ENCODE measurements at regions not wholly inside any gene's neighbourhood (a gene's known extent, or its start where the extent isn't known, plus 50 kb on each side); places are given as distances from the start of the nearest gene placed in this dataset.

DNA sequence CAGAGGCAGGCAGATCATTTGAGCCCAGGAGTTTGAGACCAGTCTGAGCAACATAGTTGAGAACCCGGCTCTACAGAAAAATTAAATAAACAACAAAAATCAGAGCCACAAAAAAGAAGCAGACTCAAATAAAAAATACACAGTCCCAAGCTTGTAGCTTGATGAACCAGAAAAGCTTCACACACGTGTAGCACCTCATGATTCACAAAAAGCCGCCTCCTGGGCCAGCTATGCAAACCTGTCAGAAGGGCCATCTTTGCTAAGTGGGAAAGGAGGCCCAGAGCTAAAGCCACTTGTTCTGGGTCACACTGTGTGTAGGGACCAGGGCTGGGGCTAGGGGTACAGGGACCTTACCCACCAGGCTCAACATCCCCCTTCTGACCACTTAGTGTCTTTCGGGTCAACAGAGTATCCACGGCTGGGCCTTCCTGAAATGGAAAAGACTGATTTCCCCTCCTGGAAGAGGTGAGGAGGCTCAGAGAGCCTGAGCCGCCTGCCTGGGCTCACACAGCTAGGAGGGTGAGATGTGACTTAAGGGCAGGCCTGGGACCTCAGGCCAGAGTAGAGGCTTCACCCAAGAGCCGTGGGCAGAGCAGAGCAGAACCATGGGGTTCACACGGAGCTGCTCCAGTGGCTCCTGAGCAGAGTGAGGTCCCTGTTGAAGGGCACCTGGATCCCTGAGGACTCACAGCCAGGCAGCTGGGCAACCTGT lies 269.6 kb downstream of the PARN start:
- no peak for DNase-seq

DNA sequence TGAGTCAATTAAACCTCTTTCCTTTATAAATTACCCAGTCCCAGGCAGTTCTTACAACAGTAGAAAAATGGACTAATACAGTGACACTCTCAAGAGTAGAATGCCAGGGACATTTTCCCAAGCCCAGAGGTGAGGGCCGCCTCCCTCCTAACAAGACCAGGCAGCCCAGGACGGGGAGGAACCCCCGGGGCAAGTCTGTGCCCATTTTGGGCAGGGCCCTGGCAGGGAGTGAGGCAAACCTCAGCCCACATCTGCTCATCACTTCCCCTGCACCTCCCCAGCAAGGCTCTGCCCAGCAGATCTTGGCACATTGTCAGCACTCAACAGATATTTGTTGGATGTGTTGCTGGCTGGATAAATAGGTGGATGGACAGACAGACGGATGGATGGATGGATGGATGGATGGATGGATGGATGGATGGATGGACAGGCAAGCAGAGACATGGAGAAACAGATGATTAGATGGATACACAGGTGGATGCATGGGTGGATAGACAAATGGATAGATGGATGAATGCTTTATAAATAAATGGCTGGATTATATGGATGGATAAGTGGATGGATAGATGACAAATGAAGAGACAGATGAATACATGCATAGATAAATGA lies 271.3 kb downstream of the PARN start:
- DNase-seq: no peak

DNA sequence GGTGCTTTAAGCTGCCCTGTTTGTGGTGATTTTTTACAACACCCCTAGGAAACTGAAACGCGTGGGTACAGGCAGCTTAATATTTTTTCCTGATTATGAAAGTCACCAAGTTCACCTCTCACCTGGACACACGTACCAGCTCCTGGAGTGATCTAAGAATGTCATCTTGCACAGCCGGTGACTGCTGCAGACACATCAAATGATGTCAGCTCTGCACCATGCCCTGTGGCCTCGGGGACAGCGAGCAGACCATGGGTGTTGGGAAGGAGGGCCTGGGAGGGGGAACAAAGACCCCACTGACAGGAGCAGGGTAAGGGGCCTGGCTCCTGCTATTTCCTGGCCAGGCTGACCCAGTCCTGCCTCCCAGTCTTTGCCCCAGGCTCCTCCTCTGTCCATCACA lies 272.7 kb downstream of the PARN start:
- DNase-seq: no peak

DNA sequence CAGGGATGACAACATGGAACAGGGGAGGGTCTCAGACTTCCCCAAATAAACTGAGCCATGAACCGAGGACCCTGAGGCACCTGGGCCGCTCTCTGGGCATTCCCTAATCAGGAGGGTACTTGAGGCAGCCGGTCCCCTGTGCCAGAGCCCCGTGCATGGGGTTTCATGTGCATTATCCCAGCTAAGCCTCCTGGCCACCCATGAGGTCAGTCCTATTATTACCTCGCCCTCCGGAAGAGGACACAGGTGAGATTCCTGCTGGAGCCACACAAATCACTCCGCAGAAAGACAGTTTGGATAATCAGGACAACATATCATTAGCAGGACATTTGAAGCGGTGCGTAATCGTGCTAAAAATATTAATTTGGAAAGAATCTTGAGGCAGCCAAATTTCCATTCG lies 274.0 kb downstream of the PARN start:
- DNase-seq: no peak

- peak; percentile 26 to 62 for DNase-seq
Observed at GRCh38 chr16:14354561-14355351, 275.3 kb downstream of the PARN start.

DNA sequence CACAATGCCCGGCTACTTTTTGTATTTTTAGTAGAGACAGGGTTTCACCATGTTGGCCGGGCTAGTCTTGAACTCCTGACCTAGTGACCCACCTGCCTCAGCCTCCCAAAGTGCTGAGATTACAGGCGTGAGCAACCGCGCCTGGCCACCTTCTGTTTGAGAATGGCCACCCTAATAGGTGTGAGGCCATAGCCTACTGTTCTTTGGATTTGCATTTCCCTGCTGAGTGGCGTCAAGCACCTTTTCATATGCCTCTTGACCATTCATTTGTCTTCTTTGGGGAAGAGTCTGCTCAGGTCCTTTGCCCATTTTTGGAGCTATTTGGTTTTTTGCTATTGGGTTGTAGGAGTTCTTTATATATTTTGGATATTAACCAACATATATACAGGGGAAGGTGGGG lies 276.7 kb downstream of the PARN start:
- no peak for DNase-seq

GRCh38 chr16:14351647-14352046 lies 278.4 kb downstream of the PARN start:
- no peak for DNase-seq

DNA sequence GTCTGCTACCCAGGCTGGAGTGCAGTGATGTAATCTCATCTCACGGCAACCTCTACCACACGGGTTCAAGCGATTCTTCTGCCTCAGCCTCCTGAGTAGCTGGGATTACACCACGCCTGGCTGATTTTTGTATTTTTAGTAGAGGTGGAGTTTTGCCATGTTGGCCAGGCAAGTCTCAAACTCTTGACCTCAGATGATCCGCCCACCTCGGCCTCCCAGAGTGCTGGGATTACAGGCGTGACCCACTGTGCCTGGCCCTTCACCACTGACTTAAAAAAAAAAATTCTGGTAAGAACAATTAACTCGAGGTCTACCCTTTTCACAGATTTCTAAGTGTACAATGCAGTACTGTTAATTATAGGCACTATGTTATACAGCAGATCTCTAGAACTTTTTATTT lies 279.4 kb downstream of the PARN start:
- no peak for DNase-seq

DNA sequence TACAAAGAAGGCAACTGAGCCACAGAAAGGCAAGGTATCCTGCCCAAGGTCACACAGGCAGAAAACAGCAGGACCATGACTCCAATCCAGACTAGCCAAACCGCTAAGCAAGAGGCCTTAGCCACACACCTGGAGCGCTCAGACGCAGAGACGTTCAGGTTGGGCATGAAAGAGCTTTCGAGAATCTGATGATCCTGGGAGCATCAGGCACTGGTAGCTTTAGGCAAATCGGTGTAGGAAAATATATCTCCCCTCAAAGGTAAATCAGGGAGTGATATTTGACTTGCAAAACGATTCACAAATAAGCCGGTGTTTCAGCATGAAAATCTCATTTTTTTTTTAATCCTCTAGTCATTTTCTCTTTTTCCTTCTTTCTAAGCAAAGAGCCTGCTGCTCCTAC lies 279.0 kb downstream of the MRTFB start:
- no peak for DNase-seq

DNA sequence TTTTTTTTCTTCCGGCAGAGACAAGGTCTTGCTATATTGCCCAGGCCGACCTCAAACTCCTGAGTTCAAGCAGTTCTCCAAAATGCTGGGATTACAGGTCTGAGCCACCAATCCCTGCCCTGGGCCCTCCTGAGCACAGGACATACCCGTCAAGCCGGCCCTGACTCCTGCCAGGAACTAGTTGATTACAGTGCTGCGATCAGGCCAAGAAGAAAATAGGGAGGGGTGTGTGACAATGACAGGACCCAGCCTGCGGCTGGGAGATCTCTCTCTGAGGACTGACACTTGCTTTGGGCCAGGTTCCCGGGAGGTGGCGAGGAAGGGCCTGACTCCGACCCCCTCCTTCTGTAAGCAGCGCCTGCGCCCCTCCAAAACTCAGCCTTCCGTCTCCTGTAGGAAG lies 276.6 kb downstream of the MRTFB start:
- DNase-seq: no peak

- DNase-seq: no peak
Observed at GRCh38 chr16:14346278-14347142, 275.4 kb downstream of the MRTFB start.

DNA sequence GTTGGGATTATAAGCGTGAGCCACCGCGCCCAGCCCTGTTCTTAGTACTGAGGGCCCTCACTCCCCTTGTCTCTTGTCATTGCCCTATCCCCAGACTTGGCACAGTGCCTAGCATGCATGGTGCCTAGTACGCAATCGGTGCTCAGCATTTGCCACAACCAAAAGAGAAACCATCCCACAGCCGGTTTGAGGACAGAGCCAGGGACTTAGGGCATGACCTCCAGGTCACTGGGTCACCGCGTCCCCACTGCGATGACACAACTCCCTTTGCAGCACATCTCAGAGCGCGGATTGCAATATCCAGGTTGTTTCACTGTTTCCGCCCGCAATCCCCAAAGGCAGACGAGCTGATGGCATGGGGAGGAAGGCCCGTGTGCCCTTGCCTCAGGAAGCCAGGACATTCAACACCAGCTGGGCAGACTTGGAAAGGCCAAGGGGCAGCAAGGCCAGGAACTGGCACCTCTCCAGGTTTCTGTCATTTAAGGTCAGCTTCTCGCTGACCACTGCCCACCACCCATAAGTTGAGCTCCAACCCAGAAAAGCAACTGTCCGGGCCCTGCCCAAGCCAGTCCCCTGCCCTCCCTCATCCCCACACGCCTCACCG lies 274.5 kb downstream of the MRTFB start:
- DNase-seq: peak in 1 of 2 donors; percentile 4

- DNase-seq: no peak
Observed at GRCh38 chr16:14344945-14345344, 273.8 kb downstream of the MRTFB start.

GRCh38 chr16:14344292-14344691 lies 273.2 kb downstream of the MRTFB start:
- no peak for DNase-seq

DNA sequence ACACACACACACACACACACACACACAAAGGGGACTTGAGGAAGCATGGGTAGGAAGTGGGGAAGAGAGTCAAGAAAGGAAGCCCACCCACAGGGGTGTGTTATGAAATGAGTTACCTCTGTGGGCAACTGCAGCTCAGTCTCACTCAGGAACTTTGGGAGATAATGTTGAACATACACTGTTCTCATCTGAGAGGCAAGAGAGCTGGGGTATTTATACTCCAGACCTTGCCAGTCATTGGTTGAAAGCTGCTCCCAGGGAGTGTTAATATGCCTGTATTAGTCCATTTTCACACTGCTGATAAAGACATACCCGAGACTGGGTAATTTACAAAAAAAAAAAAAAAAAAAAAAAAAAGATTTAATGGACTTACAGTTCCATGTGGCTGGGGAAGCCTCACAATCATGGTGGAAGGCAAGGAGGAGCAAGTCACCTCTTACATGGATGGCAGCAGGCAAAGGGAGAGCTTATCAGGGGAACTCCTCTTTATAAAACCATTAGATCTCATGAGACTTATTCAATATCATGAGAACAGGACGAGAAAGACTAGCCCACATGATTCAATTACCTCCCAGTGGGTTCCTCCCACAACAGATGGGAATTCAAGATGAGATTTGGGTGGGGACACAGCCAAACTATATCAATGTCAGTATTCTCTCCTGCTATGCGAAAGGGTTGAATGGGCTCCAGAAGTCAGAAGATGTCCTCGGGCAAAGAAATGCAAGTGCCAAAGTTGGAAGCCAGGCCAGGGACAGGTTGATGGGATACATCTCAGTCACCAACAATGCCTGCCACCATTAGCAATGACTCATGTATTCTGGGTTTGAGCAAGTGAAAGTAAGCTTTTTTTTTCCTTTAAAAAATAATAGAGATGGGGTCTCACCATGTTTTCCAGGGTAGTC lies 270.5 kb downstream of the MRTFB start:
- no peak for DNase-seq

DNA sequence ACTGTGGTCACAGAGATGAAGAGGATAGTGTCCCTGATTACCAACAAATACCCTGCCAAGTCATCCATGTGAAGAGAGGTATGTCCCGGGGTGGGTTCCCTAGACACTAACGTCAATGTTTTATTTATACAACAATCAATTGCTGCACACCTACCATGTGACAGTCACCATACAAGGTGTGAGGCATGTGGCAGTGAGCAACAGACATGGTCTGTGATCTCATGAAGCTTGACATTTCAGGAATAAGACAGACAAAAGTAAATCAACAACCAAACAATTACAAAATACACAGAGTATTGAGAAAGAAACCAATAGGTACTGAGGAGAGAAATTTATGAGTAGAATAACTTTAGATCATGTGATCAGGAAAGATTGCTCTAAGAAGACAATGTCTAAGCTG lies 268.6 kb downstream of the MRTFB start:
- no peak for DNase-seq

DNA sequence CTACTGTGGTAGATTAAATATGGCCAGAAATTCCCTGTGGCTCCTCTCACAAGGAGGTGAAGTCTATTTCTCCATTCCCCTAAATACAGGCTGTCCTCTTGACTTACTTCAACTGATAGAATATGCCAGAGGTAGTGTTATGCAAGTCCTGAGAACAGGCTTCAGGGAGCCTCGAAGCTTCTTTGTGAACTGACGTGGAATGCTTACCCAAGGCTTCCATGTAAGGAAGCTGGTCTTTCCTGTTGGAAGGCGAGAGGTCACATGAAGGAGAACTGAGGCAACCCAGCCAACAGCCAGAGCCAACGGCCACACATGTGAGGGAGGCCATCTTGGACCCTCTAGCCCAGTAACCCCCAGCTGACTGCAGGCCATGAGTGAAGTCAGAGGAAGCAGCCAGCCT lies 267.9 kb downstream of the MRTFB start:
- DNase-seq: no peak

- DNase-seq: no peak
Observed at GRCh38 chr16:14338236-14338635, 267.1 kb downstream of the MRTFB start.

- no peak for DNase-seq
Observed at GRCh38 chr16:14337303-14338191, 266.4 kb downstream of the MRTFB start.

GRCh38 chr16:14335297-14335696 lies 264.2 kb downstream of the MRTFB start:
- no peak for DNase-seq
